Ovary (tissue), 7 donors: ENCODE measurements at regions not wholly inside any gene's neighbourhood (a gene's known extent, or its start where the extent isn't known, plus 50 kb on each side); places are given as distances from the start of the nearest gene placed in this dataset.

ENCODE experiments used
- DNase-seq, 5 donors: peaks; one replicate each; pipeline ENCODE4 v3.0.0-alpha.2; 2019 to 2020
- H3K27ac ChIP-seq, 2 donors: fragments of 200-600 bp; one replicate each; pipeline versions ENCODE4 v1.5.1 to v1.8.0; 2019 to 2022
- H3K27me3 ChIP-seq: fragments of 200-600 bp; one replicate; pipeline ENCODE4 v1.8.0; 2022
- H3K36me3 ChIP-seq: fragments of 200-600 bp; sonication (generic); one replicate; pipeline ENCODE4 v1.5.1; 2019
- H3K4me1 ChIP-seq: one replicate; pipeline ENCODE4 v1.8.1; 2013; ENCODE audit warnings: mild to moderate bottlenecking, moderate library complexity; ENCODE audit not compliant: insufficient read depth
- H3K4me3 ChIP-seq: fragments of 200-600 bp; sonication (generic); one replicate; pipeline ENCODE4 v1.5.1; 2017
- H3K9me3 ChIP-seq, 2 donors: fragments of 200-600 bp in 1 of 2; sonication (generic) in 1 of 2; one replicate each; pipeline versions ENCODE4 v1.5.1 to v1.8.1; 2013 to 2019; ENCODE audit warnings: mild to moderate bottlenecking in 1 of 2, moderate library complexity in 1 of 2
- EP300 ChIP-seq: sonication (generic); formaldehyde crosslinking; IDR thresholded peaks from one replicate; pipeline ENCODE4 v1.6.1; 2017; ENCODE audit warnings: antibody characterized with exemption
- POLR2A ChIP-seq: fragments of 450-650 bp; IDR thresholded peaks from one replicate; pipeline ENCODE4 v1.6.1; 2017; ENCODE audit warnings: antibody characterized with exemption, mild to moderate bottlenecking, moderate library complexity
- WGBS, 3 donors: extraction: QIAGEN DNeasy Blood & Tissue Kit in 1 of 3; methylation state at CpG; one replicate each; pipeline versions ENCODE4 v1.1.5 to v1.1.7; 2013 to 2017; 5-methylcytosine and 5-hydroxymethylcytosine counted together
- intact Hi-C, 4 donors: fragments of 100-400 bp; cut with DNase I; formaldehyde crosslinking; loops; one replicate each; pipeline versions ENCODE4 v1.11.0 to v1.15.1; 2022 to 2023
- TF ChIP-seq, protein P1 (sequence below), 3 donors: fragments of 450-650 bp in 2 of 3; fragments of 200-600 bp in 1 of 3; IDR thresholded peaks; one replicate each; pipeline versions ENCODE4 v1.5.1 to v1.8.0; 2016 to 2022; ENCODE audit warnings: antibody characterized with exemption in 3 of 3, mild to moderate bottlenecking in 1 of 3
- donor health status: DM: no; HTN: no; CAD: no; lungs with moderate emphysema.
- donor health status: DM: no; HTN: no; CAD: no.
- donor health status: Bipolar disorder and iron deficiency.
- donor health status: DM: no; HTN: no; CAD: no.
- donor health status: DM: yes; HTN: yes; CAD: no.

- Histone ChIP-seq H3K4me3 (no peak overlapping the region), H3K9me3 (no peaks in the 10 kb centered on the region), H3K4me1 (no peaks in the 10 kb centered on the region), H3K27ac (no peak overlapping the region), H3K27me3 (no peaks in the 10 kb centered on the region), H3K36me3 (no peaks in the 10 kb centered on the region)
- DNase-seq: no peak
- TF ChIP-seq EP300: no peak
- TF ChIP-seq POLR2A: no peak
- WGBS, 3 donors: 75 to 86% (median 75%) methylated on average over 5 of the region's 5 CpGs
- intact Hi-C loops: no loop called here
Observed at GRCh38 chrX:81996166-81996565, 794.3 kb downstream of the SH3BGRL start.

- intact Hi-C loops: no loop called here
- Histone ChIP-seq H3K4me3 (no peak overlapping the region), H3K9me3 (no peaks in the 10 kb centered on the region), H3K4me1 (no peaks in the 10 kb centered on the region), H3K36me3 (no peaks in the 10 kb centered on the region), H3K27ac (no peak overlapping the region), H3K27me3 (no peaks in the 10 kb centered on the region)
- 56 to 67% (median 66%) methylated on average over 10 of the region's 10 CpGs for WGBS, 3 donors
- TF ChIP-seq EP300: no peak
- no peak for TF ChIP-seq POLR2A
- TF ChIP-seq, protein P1, sequence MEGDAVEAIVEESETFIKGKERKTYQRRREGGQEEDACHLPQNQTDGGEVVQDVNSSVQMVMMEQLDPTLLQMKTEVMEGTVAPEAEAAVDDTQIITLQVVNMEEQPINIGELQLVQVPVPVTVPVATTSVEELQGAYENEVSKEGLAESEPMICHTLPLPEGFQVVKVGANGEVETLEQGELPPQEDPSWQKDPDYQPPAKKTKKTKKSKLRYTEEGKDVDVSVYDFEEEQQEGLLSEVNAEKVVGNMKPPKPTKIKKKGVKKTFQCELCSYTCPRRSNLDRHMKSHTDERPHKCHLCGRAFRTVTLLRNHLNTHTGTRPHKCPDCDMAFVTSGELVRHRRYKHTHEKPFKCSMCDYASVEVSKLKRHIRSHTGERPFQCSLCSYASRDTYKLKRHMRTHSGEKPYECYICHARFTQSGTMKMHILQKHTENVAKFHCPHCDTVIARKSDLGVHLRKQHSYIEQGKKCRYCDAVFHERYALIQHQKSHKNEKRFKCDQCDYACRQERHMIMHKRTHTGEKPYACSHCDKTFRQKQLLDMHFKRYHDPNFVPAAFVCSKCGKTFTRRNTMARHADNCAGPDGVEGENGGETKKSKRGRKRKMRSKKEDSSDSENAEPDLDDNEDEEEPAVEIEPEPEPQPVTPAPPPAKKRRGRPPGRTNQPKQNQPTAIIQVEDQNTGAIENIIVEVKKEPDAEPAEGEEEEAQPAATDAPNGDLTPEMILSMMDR (IDR thresholded peaks at IDR 0.05): no peak
- no peak for DNase-seq
Observed at GRCh38 chrX:82029571-82030218, 827.8 kb downstream of the SH3BGRL start.

GRCh38 chrX:82031250-82031649 is 829.3 kb downstream of the SH3BGRL start:
- H3K36me3 ChIP-seq: no peaks in the 10 kb centered on the region
- no peak overlapping the region for H3K27ac ChIP-seq
- no peaks in the 10 kb centered on the region for H3K4me1 ChIP-seq
- no peak for DNase-seq
- H3K9me3 ChIP-seq: no peaks in the 10 kb centered on the region
- TF ChIP-seq EP300 (no peak), POLR2A (no peak)
- TF ChIP-seq, protein P1 (IDR thresholded peaks at IDR 0.05): no peak
- no peaks in the 10 kb centered on the region for H3K27me3 ChIP-seq
- intact Hi-C loops: no loop called here
- no peak overlapping the region for H3K4me3 ChIP-seq
- 38 to 67% (median 51%) methylated on average over 1 of the region's 1 CpG for WGBS, 3 donors

- Histone ChIP-seq H3K27ac (no peak overlapping the region), H3K36me3 (no peaks in the 10 kb centered on the region), H3K4me3 (no peak overlapping the region), H3K9me3 (no peaks in the 10 kb centered on the region), H3K4me1 (no peaks in the 10 kb centered on the region), H3K27me3 (no peaks in the 10 kb centered on the region)
- intact Hi-C loops: no loop called here
- no peak for DNase-seq
- WGBS, 3 donors: 60 to 78% (median 66%) methylated on average over 3 of the region's 3 CpGs
- no peak for TF ChIP-seq EP300
- TF ChIP-seq, protein P1 (IDR thresholded peaks at IDR 0.05): no peak
- no peak for TF ChIP-seq POLR2A
Observed at GRCh38 chrX:82038793-82039192, 836.9 kb downstream of the SH3BGRL start.

- TF ChIP-seq, protein P1 (IDR thresholded peaks at IDR 0.05): no peak
- TF ChIP-seq POLR2A (no peak), EP300 (no peak)
- Histone ChIP-seq H3K4me3 (no peak overlapping the region), H3K9me3 (no peaks in the 10 kb centered on the region), H3K27ac (no peak overlapping the region), H3K27me3 (no peaks in the 10 kb centered on the region), H3K36me3 (no peaks in the 10 kb centered on the region), H3K4me1 (no peaks in the 10 kb centered on the region)
- 63 to 69% (median 69%) methylated on average over 3 of the region's 3 CpGs for WGBS, 3 donors
- DNase-seq: no peak
- intact Hi-C loops: no loop called here
Observed at GRCh38 chrX:82041034-82041433, 839.1 kb downstream of the SH3BGRL start.
